ENCODE measurements at regions not wholly inside any gene's neighbourhood (a gene's known extent, or its start where the extent isn't known, plus 50 kb on each side); places are given as distances from the start of the nearest gene placed in this dataset.

DNA sequence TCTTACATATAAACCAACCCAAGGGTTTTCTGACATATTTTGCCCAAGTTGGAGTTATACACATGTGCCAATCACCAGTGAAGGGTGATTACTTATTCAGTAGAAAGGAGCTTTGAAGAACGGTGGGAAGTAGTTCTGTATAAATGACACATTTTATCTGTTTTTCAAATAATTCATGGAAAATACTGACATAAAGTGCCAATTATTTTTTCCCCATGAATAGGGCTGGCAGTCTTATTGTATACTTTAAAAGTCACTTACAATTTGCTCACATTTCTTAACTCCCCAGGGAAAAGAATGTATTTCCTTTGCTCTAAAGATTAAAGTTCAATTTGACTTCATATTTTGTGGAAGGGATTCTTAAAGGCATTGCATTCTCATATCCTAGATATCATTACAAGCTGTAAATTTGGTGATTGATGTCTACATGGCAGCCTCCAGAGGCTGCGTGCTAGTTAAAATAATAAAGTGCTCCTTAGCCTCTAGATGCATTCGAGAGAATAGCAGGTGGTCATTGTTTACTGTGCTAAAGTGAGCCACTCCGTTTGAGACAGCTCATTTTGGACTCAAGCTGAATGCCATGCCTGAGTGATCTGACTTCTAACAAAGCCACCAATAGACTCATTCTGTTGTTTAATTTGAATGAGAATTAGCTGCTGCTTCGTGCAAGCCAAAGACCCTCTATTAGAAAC lies 148.8 kb upstream of the NRP1 start:
- TF ChIP-seq CTCF (IDR thresholded peaks at IDR 0.05; ENCODE audit: borderline replicate concordance, extremely low read depth, low read length, poor library complexity, severe bottlenecking) (no peak), EZH2 (IDR thresholded peaks at IDR 0.05; ENCODE audit: borderline replicate concordance, low read depth, low read length, severe bottlenecking) (no peak)
